GM18867 (cell line): ENCODE measurements at regions not wholly inside any gene's neighbourhood (a gene's known extent, or its start where the extent isn't known, plus 50 kb on each side); places are given as distances from the start of the nearest gene placed in this dataset.
"Not testable (repeated sequence)": the region's sequence is repeated elsewhere in the genome, so short reads cannot be mapped to it uniquely, and the experiment has no call there.

Experiments
- ATAC-seq: cut with Tn5 transposase; IDR thresholded peaks from one replicate; pipeline ENCODE4 v1.9.1; 2021; ENCODE audit warnings: mild to moderate bottlenecking, moderate library complexity; ENCODE audit not compliant: unreplicated experiment

DNA sequence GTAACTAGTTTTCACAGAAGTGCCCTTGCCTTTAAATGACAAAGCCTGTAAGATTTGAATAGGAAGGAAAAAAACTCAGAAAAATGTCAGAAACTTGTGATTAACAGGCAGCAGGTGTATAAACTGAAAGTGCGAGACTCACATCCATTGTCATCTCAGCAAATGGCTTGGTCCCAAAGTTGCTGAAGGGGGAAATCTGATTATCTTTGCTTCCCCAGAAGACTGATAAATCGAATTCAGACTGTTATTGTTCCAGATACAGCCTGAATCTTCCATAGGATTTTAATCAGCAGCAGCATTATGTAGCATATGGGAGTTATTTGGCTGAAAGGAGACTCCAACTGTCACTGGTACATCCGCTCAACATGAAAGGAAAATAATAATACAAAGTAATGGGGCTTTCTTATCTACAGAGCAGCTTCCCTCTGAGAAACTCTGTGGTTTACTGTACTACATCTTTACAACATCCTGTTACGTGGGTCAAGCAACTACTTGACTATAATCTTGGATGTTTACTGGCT is 550.4 kb upstream of the CCDC54 start:
- no peak for ATAC-seq

DNA sequence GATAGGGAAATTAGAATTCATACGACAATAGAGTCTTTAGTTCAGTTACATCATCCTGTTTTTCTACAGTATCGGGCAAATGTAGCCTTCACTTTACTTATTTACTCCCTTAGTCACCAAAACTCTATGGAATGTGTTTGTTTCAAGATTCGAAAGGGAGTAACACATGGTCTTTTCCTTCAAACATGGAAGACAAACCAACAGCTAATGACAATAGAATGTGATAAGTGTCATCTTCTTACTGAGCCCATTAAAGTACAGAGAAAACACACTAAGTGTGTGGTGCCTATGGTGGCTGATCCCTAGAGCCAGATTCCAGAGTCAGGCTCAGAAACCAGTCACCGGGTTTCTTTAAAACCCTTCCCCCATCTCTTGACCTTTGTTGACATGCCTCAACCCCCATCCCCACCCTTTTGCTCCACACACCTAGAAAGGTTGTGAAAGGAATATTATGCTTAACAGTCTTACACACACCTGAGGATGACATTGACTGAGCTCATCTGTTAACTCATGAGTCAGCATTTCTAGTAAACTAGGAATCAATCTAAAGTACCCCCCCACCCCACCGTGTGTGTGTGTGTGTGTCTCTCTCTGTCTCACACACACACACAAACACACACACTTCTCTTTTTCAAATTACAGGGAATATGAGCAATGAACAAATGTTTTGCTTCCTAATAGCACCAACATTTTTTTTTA is 549.6 kb upstream of the CCDC54 start:
- ATAC-seq: no peak

- ATAC-seq: no peak
These were observed 548.0 kb upstream of the CCDC54 start for GRCh38 chr3:106829206-106829605.

- ATAC-seq: no peak
These were observed 546.9 kb upstream of the CCDC54 start for GRCh38 chr3:106830334-106830733.

- ATAC-seq: no peak
These were observed 540.3 kb upstream of the CCDC54 start for GRCh38 chr3:106836906-106837305.

GRCh38 chr3:106837616-106838015 is 539.6 kb upstream of the CCDC54 start:
- no peak for ATAC-seq

GRCh38 chr3:106839576-106840280 is 537.5 kb upstream of the CCDC54 start:
- ATAC-seq: no peak

DNA sequence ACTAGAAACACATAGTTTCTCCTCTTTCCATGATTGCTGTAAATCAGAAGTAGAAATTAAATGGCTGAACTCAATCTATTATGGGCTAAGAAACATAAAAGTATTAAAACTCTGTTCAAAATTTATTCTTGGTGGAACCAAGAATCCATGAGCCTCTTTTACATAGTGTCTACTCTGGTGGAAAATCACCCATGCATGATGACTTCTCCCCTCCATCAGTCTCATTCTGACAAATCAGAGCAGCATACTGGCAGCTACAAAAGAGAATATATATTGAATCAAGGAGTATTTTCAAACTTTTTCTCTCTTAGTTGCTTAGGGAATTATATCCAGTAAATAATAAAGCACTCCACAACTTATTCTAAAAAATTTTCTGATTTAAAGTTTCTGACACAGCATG is 536.9 kb upstream of the CCDC54 start:
- no peak for ATAC-seq

DNA sequence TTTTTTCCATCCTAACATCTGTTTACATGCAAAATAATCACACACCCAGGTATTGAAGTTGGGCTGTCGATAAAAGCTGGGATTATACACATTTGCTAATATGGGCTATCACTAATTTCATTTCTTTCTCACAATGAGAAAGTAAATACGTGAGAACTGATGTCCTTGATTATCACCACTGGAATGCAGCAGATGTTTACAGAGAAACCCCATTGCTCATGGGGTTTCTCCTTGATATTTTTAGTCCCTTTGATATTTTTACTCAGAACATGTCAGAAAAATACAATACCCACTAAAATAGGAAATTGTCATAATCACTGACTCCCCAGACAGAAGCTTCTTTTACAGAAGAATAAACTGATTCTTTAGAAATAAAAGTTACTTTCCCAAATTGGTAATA is 535.1 kb upstream of the CCDC54 start:
- no peak for ATAC-seq

DNA sequence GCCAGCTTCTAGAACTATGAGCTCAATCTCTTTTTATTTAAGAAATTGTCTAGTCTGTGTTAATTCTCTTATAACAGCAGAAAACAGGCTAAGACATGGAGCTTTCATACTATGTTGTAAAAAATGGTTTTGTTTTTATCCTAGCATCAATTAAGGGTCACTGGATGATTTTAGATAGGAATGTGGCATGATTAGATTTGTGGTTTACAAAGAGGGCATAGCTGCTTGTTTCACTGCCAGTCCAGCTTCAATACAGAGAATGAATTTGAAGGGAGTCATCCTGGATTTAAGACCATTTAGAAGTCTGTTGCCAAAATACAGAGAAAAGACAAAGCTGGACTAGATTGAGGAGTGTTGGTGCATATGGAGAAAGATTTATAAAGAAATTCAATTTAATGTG is 532.6 kb upstream of the CCDC54 start:
- no peak for ATAC-seq

GRCh38 chr3:106848099-106848498 is 529.1 kb upstream of the CCDC54 start:
- ATAC-seq: no peak

DNA sequence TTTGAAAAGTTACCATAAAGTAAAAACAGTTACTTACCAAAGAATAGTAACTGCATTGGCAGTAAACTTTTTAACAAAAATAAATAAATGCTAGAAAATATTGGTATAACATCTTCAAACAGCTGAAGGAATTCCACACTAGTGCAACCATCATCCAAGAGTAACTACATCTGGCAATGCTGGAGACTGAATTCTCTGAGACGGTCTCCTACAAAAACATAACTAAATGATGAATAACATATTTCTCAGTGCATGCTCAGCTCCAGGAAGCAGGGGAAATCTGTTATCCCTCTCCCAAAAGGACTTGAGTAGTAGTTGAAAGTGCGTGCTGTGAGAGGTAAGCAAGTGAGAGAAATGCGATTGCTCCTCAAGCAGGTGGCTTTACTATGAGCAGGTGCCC is 526.8 kb upstream of the CCDC54 start:
- ATAC-seq: no peak

DNA sequence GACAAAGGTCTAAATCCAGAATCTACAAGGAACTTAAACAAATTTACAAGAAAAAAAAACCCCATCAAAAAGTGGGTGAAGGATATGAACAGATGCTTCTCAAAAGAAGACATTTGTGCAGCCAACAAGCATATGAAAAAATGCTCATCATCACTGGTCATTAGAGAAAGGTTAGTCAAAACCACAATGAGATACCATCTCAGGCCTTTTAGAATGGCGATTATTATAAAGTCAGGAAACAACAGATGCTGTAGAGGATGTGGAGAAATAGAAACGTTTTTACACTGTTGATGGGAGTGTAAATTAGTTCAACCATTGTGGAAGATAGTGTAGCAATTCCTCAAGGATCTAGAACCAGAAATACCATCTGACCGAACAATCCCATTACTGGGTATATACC is 518.9 kb upstream of the CCDC54 start:
- ATAC-seq: not testable (repeated sequence)

GRCh38 chr3:106860182-106860581 is 517.1 kb upstream of the CCDC54 start:
- ATAC-seq: no peak

DNA sequence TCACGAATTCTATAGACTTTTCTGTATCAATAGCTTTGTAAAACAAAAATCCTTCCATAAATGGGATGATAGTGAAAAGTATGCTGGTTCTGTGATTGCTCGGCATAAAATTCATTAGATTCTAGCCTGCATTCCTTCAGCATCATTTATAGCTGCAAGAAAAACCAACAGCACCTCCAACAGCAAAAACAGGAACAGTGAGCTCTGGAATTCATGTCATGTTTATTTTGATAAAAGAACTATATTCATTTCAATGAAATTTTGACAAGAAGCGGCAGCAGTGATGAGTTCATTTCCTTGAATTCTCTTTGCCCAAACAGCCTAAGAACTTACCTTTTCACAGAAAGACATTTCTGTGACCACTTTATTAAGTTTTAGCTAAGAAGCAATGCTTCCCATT is 515.2 kb upstream of the CCDC54 start:
- ATAC-seq: no peak

GRCh38 chr3:106877627-106878026 is 499.6 kb upstream of the CCDC54 start:
- ATAC-seq: no peak

DNA sequence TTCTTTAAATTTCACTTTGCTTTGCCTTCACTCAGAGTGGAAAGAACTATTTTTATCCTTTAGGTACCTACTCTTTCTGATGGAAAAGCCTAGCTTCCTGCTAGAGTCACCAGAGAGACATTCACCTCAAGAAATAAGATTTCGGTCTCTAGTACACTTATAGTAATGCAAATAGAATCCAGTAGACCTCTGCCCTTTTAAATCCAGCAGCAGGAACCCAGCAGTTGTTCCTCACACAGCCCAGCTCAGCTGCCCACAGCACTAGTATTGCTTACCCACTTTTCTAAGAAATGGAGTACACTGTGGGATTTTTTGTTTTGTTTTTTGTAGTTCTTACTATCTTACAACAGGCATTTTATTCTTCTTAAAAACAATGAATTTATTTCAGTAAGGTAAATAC is 497.0 kb upstream of the CCDC54 start:
- ATAC-seq: no peak

DNA sequence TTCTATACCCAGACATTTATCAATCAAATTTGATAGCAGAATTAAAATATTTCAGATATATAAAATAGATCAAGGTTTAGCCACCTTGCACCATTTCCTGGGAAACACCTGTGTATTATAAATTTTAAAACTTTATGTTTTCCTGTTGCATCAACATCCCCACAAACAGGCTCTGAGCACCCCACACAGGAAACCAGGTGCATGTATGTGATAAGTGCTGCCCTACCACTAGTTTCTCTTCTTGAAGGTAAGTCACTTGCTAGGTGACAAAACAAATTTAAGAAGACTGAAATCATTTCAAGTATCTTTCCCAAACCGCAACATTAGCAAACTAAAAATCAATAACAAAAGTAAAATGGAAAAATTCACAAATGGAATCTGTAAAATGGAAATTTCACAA is 496.1 kb upstream of the CCDC54 start:
- ATAC-seq: no peak

- ATAC-seq: no peak
These were observed 494.9 kb upstream of the CCDC54 start for GRCh38 chr3:106882297-106882696.

DNA sequence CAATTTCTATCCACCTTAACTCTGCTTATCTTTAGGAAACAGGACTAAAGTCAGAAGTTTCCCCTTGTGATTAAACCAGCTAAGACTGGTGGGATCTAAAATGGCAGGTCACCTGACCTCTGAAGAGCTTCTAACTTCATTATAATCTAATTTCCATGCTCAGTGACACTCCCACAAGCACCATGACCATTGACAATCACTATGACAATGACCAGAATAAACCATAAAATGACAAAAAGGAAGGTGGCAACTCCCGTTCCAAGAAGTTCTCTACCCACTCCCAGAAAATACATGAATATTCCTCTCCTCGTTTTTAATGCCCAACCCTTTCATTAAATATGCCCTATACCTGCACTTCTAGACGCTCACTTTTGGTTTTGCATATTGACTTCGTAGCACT is 471.2 kb upstream of the CCDC54 start:
- no peak for ATAC-seq

DNA sequence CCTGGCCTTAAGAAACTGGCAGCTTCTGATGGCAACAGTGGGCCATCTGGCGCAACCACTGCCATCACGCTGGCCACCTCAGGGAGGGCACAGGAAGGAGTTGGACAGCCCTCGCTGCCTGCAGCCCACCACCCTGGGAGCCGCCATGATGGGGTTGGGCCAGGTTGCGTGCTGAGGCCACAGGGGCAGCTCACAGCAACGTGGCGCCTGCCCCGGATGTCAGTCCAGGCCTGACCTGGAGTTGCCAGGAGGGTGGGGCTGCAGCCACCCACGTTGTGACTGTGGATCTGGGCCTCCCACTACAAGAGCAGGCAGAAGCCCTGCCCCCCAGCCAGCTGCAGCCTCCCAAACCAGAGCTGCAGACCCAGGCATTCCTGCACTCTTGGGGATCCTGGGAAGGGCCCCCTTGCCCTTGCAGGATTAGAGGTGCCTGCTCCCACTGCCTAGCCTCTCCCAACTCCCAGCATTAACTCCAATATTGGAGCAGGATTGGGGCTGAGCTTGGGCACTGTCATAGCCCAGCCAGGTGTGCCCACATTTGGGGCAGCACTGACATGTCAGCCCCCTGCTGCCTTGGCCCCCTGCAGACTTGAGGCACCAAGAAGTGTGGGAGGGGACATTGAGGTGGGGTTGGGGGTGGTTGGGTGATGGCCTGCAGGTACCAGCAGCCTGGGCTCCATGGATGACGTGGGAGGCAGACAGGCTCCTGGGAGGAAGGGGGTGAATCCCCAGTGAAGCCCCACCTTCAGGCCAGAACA is 468.9 kb upstream of the CCDC54 start:
- no peak for ATAC-seq
